GM21423 (cell line): ENCODE measurements at regions not wholly inside any gene's neighbourhood (a gene's known extent, or its start where the extent isn't known, plus 50 kb on each side); places are given as distances from the start of the nearest gene placed in this dataset.
A peak's percentile ranks its signal among the peaks of the same experiment; 100 is the strongest.
"Not testable (repeated sequence)": the region's sequence is repeated elsewhere in the genome, so short reads cannot be mapped to it uniquely, and the experiment has no call there.

Experiments used
- ATAC-seq: cut with Tn5 transposase; IDR thresholded peaks from one replicate; pipeline ENCODE4 v1.9.1; 2021; ENCODE audit warnings: mild to moderate bottlenecking, moderate library complexity; ENCODE audit not compliant: unreplicated experiment

DNA sequence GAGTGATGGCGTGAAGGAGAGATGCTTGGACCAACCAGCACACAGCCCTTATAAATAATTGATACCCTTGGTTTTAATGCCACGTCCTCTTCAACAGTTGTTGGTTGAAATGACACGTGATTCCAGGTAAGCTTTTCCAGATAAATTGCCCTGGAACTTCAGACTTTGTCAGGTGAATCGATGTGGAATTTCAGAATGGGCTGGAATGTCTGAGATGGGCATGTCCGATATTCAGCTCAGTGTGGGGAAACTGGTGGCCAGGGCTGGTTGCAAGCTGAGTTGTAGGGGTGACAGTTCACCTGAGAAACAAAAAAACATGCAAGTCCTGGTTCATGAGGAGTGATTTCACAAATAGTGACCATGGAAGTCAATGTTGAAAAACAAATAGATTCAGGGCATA is 104.0 kb upstream of the PRKX start:
- ATAC-seq, result not testable (repeated sequence)

DNA sequence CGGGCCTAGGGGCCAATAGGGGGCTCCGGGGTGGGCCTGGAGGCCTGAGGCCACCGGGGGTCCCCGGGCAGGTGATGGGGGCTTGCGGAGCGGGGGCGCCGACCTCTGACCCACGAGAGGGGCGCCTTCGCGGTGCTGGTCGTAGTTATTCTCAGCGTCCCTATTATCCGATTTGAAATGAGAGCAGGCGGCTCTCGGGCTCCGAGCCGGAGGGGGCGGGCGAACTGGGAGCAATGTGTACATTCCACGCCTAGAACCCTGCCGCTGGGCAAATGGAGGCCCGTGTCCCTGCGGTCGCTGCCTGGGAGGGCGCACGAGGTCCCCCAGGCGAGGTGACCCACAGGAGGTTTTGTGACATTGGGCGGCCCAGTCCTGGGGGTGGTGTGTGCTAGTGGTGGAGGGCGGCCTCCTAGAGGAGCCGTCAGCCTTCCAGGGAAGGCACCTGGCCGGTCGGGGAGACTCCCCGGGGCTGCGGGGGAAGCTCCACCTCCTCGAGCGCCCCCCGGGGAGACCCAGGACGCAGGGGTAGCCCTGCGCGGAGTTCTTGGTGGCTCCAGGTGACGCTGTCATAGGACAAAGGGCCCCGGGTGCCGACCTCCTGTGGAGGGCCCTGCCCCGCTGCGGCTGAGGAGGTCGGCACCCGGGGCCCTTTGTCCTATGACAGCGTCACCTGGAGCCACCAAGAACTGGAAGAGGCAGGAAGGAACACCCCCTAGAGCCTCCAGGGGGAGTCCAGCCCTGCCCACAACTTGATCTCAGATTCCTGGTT is 102.6 kb upstream of the PRKX start:
- ATAC-seq, result peak; percentile 19

DNA sequence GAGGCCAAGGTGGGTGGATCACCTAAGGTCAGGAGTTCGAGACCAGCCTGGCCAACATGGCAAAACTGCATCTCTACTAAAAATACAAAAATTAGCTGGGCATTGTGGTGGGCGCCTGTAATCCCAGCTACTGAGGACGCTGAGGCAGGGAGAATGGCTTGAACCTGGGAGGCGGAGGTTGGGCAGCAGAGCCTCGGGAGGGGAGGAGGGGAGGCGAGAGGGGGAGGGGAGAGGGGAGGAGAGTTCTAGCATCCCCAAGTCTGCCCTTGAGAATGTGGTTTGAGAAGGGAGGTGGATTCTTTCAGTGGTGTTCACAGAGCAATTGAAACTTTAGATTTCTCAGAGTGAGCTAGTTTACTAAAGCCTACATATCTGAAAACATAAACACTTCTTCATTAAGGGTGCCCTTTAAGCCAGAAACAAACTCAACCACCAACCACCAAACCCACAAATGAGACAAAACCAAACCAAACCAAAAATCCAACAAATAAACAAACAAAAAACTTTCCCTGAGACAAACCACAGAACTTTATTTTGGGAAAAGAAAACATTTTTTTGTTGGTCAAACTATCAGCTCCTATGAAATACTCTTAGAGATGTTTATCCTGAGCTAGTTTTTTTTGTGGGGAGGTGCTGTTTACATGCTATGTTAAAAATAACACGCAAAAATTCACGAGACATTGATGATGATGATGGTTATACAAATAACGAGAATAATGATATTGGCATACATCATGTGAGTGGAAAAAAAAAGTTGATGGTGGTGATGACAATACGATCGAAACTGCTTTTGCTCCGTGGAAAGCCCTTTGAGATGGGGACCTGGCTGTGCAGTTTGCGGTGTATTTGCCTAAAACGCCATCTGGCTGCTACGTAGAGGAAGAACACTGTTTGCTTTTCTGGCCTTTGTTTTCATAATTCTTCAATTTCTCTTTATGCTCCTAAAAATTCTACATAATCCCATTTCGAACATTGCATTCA is 98.2 kb upstream of the PRKX start:
- peak; percentile 11 for ATAC-seq

DNA sequence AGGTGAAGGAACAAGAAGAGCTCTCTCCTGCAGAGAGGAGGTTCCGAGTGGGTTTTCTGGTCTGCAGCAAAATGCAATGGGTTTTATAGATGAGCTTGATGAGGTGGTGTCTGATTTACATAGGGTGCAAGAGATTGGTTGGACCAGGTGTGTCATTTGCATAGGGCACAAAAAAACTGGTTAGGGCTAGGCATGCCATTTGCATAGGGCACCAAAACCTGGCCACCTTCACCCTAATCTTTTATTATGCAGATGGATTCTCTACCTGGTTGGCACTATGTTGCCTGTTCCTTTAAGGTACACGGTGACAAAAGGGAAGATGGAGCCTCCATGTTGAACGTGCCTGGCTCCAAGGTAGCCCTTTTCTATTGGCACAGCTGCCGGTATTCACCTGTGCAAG is 94.5 kb upstream of the PRKX start:
- ATAC-seq, result no peak

DNA sequence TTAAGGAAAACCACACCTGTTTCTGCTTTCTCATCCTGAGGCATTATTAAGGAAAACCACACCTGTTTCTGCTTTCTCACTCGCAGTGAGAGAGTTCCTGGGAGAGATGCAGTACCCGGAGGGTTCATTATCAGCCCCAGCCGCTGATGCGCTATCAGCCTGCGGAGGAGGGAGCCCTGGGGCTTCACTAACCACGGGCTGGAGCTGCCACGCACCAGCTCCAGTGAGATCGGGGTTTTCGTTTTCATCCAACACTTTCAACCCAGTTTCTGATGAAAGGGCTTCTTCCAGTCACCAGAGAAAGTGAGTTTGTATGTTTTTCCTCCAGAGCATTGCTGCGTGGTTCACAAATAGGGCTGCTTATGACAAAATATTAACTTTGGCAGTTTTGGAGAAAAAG is 93.2 kb upstream of the PRKX start:
- ATAC-seq, result no peak

DNA sequence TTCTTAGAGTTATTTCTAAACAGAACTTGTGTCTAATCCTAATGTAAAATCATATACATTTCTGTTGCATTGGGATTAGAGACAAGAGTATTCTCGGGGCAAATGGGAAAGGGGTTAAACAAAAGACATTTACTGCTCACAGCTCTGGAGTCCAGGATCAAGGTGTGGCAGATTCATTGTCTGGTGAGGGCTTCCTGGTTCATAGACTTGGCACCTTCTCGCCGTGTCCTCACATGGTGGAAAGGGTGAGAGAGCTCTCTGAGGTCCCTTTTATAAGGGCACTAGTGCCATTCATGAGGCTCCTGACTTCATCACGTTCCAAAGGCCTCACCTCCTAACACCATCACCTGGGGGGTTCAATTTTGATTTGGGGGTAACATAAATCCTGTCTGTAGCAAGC is 90.3 kb upstream of the PRKX start:
- no peak for ATAC-seq

DNA sequence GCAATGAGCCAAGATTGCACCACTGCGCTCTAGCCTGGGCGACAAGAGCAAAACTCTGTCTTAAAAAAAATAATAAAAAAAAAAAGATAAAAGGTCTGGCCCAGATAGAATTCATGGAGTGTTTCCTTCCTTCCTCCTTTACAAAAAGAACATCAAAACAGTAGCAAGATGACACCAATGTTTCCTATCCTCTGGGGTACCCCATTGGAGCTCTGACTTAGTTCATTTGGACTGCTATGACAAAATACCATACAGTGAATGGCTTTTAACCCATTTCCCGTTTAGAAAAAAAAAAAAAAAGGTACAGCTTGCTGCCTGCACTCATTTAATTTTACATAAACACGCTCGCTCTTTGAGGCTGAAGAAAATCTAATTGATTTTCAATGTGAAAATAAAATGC is 89.9 kb upstream of the PRKX start:
- ATAC-seq, result no peak

DNA sequence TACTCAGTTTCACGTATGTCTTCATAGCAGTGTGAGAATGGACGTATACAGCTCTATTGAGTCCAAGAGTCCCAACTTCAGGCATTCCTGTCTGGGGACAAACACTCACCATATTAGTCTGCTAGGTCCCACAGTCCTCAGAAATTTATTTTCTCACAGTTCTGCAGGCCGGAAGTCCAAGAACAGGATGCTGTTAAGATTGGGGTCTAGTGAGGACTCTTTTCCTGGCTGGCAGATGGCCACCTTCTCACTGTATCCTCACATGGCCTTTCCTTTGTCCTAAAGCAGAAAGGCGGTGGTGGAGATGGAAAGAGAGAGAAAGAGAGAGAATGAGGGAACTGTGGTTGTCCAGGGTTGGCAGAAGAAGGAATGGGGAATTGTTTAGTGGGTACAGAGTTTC is 82.0 kb upstream of the PRKX start:
- not testable (repeated sequence) for ATAC-seq

DNA sequence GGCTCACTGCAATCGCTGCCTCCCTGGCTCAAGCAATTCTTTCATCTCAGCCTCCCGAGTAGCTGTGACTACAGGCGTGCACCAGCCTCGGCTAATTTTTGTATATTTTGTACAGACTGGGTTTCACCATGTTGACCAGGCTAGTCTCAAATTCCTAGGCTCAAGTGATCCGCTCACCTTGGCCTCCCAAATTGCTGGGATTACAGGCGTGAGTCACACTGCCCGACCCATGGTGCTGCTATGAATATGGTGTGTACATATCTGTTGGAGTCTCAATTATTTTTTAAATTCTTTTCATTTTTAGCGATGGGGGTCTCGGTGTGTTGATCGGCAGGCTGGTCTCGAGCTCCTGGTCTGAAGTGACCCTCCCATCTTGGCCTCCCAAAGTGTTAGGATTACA is 78.0 kb upstream of the PRKX start:
- ATAC-seq, result no peak

DNA sequence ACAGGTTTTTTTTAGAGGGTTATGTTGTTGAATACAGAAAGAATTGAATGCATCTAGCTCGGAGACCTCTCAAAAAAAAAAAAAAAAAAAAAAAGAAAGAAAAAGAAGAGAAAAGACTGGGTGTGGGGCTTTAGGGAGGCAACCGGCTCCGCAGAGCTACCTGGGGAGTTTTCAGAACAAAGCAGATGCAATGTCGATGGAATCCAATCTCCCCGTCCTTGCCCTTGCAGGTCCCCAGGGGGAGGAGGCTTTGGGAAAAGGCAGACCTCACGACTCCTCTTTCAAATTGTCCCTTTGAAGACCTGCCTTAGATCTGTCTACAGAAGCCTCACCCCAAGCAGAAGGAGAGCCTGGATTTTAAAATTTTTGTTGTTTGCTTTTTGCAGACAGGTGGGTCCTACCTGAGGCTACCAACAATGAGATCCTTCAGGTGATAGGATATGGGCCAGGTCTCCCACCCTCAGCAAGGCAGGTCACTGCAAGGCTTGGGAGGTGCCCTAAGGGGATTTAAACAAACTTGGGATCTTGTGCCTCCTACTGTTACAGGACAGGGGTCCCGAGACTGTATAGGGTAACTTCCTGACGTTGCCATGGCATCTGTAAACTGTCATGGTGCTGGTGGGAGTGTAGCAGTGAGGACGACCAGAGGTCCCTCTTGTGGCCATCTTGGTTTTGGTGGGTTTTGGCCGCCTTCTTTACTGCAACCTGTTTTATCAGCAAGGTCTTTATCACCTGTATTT is 75.2 kb upstream of the PRKX start:
- ATAC-seq, result no peak

DNA sequence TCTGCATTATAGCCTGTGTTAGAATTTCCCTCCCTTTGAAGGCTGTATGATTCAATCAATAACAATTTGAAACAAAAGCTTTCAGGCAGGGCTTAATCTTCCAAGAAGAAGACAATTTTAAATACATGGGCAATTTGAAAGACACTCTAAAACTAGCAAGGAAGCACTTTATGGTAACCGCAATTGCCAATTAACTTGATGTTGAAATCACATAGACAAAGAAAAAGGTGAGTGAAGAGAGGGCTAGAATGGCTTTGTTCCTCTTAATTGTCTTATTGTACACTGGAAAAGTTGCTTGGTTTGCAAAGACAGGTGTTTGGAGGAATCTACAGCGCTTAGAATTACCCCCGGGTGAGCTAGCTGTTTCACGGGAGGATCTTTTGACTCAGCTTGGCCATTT is 74.4 kb upstream of the PRKX start:
- no peak for ATAC-seq

DNA sequence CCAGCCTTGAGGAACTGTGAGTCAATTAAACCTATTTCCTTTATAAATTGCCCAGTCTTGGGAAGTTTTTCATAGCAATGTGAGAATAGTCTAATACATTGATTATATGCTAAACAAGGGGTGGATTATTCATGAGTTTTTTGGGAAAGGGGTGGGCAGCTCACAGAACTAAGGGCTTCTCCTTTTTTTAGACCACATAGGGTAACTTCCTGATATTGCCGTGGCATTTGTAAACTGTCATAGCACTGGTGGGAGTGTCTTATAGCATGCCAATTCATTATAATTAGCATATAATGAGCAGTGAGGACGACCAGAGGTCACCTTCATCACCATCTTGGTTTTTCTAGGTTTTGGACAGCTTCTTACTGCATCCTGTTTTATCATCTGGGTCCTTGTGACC is 72.4 kb upstream of the PRKX start:
- not testable (repeated sequence) for ATAC-seq

DNA sequence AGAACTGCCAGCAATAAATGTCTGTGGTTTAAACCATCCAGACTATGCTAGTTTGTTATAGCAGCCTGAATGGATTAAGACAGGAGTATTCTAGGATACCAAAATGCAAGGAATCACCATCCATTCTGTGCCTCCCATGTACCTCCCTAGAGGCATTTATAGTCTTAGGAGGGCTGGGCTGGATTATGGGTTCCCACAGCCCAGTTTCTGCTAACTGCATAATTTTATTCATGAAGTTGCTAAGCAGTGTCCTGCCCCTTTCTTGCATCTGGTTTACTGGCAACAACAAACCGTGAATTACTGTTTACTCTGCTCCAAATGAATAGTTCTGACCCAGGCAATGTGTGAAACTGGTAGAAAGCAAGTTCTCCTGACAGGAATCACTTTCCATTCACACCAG is 67.1 kb upstream of the PRKX start:
- no peak for ATAC-seq

DNA sequence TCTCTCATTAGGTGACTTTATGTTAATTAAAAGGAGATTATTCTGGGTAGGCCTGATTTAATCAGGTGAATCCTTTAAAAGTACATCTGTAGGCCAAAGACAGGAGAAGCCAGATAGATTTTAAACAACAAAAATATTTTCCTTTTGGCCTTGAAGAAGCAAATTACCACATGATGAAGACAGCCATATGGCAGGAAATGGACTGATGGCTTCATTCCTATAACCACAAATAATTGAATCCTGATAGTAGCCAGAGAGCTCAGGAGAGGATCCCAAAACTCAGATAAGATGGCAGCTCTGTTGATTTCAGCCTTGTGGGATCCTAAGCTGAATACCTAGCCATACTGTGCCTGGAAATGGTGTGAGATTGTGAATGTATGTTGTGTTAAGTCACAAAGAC is 66.1 kb upstream of the PRKX start:
- ATAC-seq, result no peak

DNA sequence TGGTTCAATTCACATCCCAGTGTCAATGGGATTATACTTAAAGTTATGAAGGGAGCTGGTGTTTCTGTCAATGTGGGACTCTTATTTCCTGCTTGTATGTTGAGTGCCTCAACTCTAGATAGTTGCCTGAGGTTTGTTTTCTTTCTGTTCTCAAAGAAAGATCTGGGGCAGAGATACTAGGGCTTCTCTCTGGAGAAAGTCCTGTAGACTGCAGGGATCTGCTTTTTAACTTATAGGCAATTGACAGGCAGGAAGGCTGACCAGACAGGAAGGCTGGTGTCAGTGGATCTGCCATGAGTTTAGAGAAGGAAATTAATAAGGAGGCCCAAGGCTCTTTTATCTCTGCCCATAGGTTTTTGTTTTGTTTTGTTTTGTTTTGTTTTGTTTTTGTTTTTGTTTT is 64.0 kb upstream of the PRKX start:
- ATAC-seq, result no peak

DNA sequence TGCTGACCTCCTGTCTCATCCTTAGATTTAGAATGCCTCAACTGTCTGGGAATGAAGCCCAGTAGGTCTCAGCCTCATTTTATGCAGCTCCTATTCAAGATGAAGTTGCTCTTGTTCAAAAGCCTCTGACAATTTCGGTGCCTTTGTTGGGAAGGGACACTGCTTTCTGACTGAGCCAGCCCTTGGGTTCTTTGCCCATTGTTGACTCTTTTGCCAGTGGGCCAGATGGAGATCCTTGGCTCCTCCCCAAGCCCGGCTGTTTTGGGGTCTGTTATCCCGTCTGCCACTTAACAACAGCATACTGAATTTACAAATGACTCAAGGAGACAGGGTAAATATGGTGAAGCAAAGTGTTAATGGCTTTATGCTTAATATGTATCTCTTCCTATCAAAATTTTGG is 58.3 kb upstream of the PRKX start:
- ATAC-seq, result no peak

DNA sequence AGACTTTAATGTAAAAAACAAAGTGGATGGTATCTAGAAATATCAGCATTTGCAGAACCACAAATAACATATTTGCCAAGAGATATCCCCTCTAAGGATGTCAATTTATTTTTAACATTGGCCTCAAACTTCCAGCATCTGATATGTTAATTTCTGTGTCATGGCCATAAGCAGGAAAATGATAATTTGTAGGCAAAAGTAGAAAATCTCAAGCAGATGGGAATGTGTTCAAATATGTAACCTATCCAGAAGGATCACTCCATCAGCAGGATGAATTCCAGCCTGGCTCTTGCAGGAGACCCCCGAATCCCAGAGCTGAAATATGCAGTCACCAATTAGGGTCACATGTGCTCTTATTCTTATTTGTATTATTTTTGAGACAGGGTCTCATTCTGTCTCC is 55.4 kb upstream of the PRKX start:
- no peak for ATAC-seq
